ENCODE measurements at regions not wholly inside any gene's neighbourhood (a gene's known extent, or its start where the extent isn't known, plus 50 kb on each side); places are given as distances from the start of the nearest gene placed in this dataset.

- TF ChIP-seq CTCF (conservative IDR thresholded peaks at IDR 0.05; ENCODE audit: low read length): no peak
- no peak overlapping the region for H3K4me3 ChIP-seq (ENCODE audit: low read length)
- DNase-seq (ENCODE audit: low read depth): no peak
Measured at GRCh38 chr10:130458509-130458908, 322.3 kb downstream of the GLRX3 start.

GRCh38 chr10:130459011-130459410, 322.8 kb downstream of the GLRX3 start:
- DNase-seq (ENCODE audit: low read depth): no peak
- no peak overlapping the region for H3K4me3 ChIP-seq (ENCODE audit: low read length)
- TF ChIP-seq CTCF (conservative IDR thresholded peaks at IDR 0.05; ENCODE audit: low read length): no peak

- no peak for DNase-seq (ENCODE audit: low read depth)
- TF ChIP-seq CTCF (conservative IDR thresholded peaks at IDR 0.05; ENCODE audit: low read length): no peak
- H3K4me3 ChIP-seq (ENCODE audit: low read length): no peak overlapping the region
Measured at GRCh38 chr10:130459851-130460490, 323.8 kb downstream of the GLRX3 start.

- TF ChIP-seq CTCF (conservative IDR thresholded peaks at IDR 0.05; ENCODE audit: low read length): no peak
- H3K4me3 ChIP-seq (ENCODE audit: low read length): no peak overlapping the region
- DNase-seq (ENCODE audit: low read depth): no peak
Measured at GRCh38 chr10:130461631-130462030, 325.4 kb downstream of the GLRX3 start.

- no peak for DNase-seq (ENCODE audit: low read depth)
- no peak for TF ChIP-seq CTCF (conservative IDR thresholded peaks at IDR 0.05; ENCODE audit: low read length)
- H3K4me3 ChIP-seq (ENCODE audit: low read length): no peak overlapping the region
Measured at GRCh38 chr10:130463104-130463875, 327.1 kb downstream of the GLRX3 start.

GRCh38 chr10:130463876-130464364, 327.7 kb downstream of the GLRX3 start:
- DNase-seq (ENCODE audit: low read depth): no peak
- H3K4me3 ChIP-seq (ENCODE audit: low read length): no peak overlapping the region
- TF ChIP-seq CTCF (conservative IDR thresholded peaks at IDR 0.05; ENCODE audit: low read length): no peak

- TF ChIP-seq CTCF (conservative IDR thresholded peaks at IDR 0.05; ENCODE audit: low read length): no peak
- H3K4me3 ChIP-seq (ENCODE audit: low read length): no peak overlapping the region
- DNase-seq (ENCODE audit: low read depth): no peak
Measured at GRCh38 chr10:130464426-130464825, 328.2 kb downstream of the GLRX3 start.

Measured in AG10803 (cell line).